HepG2 (cell line): ENCODE measurements at regions not wholly inside any gene's neighbourhood (a gene's known extent, or its start where the extent isn't known, plus 50 kb on each side); places are given as distances from the start of the nearest gene placed in this dataset.

Source experiments
- ADNP ChIP-seq: sonication (generic); formaldehyde crosslinking; IDR thresholded peaks from 2 replicates; pipeline ENCODE4 v1.4.0; 2020; ENCODE audit warnings: missing genetic modification reagents
- FOXJ3 ChIP-seq: sonication (generic); formaldehyde crosslinking; IDR thresholded peaks from 2 replicates; pipeline ENCODE4 v1.4.0; 2020; ENCODE audit warnings: missing genetic modification reagents, mild to moderate bottlenecking, borderline replicate concordance
- HHEX ChIP-seq: IDR thresholded peaks from 2 replicates; pipeline ENCODE4 v1.6.1; 2016; ENCODE audit warnings: control low read depth
- KMT2A ChIP-seq: sonication (generic); formaldehyde crosslinking; IDR thresholded peaks from 2 replicates; pipeline ENCODE4 v1.4.0; 2020; ENCODE audit warnings: missing genetic modification reagents
- MYPOP ChIP-seq: sonication (generic); formaldehyde crosslinking; IDR thresholded peaks from 2 replicates; pipeline ENCODE4 v1.8.1; 2023; ENCODE audit warnings: mild to moderate bottlenecking, moderate library complexity, missing genetic modification reagents
- MZF1 ChIP-seq: sonication (generic); formaldehyde crosslinking; IDR thresholded peaks from 2 replicates; pipeline ENCODE4 v1.8.1; 2023; ENCODE audit warnings: mild to moderate bottlenecking, missing genetic modification reagents, borderline replicate concordance
- NFATC3 ChIP-seq: sonication (generic); formaldehyde crosslinking; IDR thresholded peaks from 2 replicates; pipeline ENCODE4 v1.5.1; 2020; ENCODE audit warnings: mild to moderate bottlenecking, missing genetic modification reagents
- PAWR ChIP-seq: sonication (generic); formaldehyde crosslinking; IDR thresholded peaks from 2 replicates; pipeline ENCODE4 v1.4.0; 2020; ENCODE audit warnings: missing genetic modification reagents, mild to moderate bottlenecking, borderline replicate concordance
- RXRB ChIP-seq: IDR thresholded peaks from 2 replicates; pipeline ENCODE4 v1.6.1; 2016; ENCODE audit warnings: borderline replicate concordance, missing genetic modification reagents, missing compliant biosample characterization
- SKIL ChIP-seq: sonication (generic); formaldehyde crosslinking; IDR thresholded peaks from 2 replicates; pipeline ENCODE4 v1.8.0; 2022; ENCODE audit warnings: missing genetic modification reagents, mild to moderate bottlenecking, moderate library complexity, borderline replicate concordance
- WIZ ChIP-seq: sonication (generic); formaldehyde crosslinking; IDR thresholded peaks from 2 replicates; pipeline ENCODE4 v1.5.1; 2020; ENCODE audit warnings: mild to moderate bottlenecking, missing genetic modification reagents
- ZBTB4 ChIP-seq: sonication (generic); formaldehyde crosslinking; IDR thresholded peaks from 2 replicates; pipeline ENCODE4 v1.4.0; 2020; ENCODE audit warnings: missing genetic modification reagents, mild to moderate bottlenecking, borderline replicate concordance
- ZGPAT ChIP-seq: IDR thresholded peaks from 2 replicates; pipeline ENCODE4 v1.6.1; 2016; ENCODE audit warnings: mild to moderate bottlenecking
- ZNF234 ChIP-seq: sonication (generic); formaldehyde crosslinking; conservative IDR thresholded peaks from 2 replicates; pipeline ENCODE4 v1.5.1; 2020; ENCODE audit warnings: mild to moderate bottlenecking, missing genetic modification reagents
- ZNF441 ChIP-seq: sonication (generic); formaldehyde crosslinking; IDR thresholded peaks from 2 replicates; pipeline ENCODE4 v1.7.0; 2021; ENCODE audit warnings: missing genetic modification reagents, borderline replicate concordance
- ZNF562 ChIP-seq: sonication (generic); formaldehyde crosslinking; IDR thresholded peaks from 2 replicates; pipeline ENCODE4 v1.8.0; 2022; ENCODE audit warnings: missing genetic modification reagents, borderline replicate concordance
- ZNF770 ChIP-seq: sonication (generic); formaldehyde crosslinking; IDR thresholded peaks from 2 replicates; pipeline ENCODE4 v1.5.0; 2020; ENCODE audit warnings: mild to moderate bottlenecking, missing genetic modification reagents
- ZNF782 ChIP-seq: sonication (generic); formaldehyde crosslinking; IDR thresholded peaks from 2 replicates; pipeline ENCODE4 v1.4.0; 2020; ENCODE audit warnings: missing genetic modification reagents, mild to moderate bottlenecking, borderline replicate concordance
- ZNF790 ChIP-seq: sonication (generic); formaldehyde crosslinking; IDR thresholded peaks from 2 replicates; pipeline ENCODE4 v1.8.0; 2022; ENCODE audit warnings: missing genetic modification reagents, mild to moderate bottlenecking, borderline replicate concordance
- ZSCAN29 ChIP-seq: sonication (generic); formaldehyde crosslinking; conservative IDR thresholded peaks from 2 replicates; pipeline ENCODE4 v1.4.0; 2020; ENCODE audit warnings: mild to moderate bottlenecking, missing genetic modification reagents

- TF ChIP-seq ZBTB4, result no peak
- TF ChIP-seq ZNF234, result no peak
- TF ChIP-seq MZF1 (CRISPR knock-in tag), result no peak
- no peak for TF ChIP-seq ZNF782 (CRISPR knock-in tag)
- TF ChIP-seq ZSCAN29, result no peak
- no peak for TF ChIP-seq ZNF790 (CRISPR knock-in tag)
- TF ChIP-seq PAWR (CRISPR knock-in tag), result no peak
- TF ChIP-seq ZGPAT (CRISPR knock-in tag), result peak; percentile 70
- no peak for TF ChIP-seq ADNP (CRISPR knock-in tag)
- TF ChIP-seq RXRB (CRISPR knock-in tag), result peak; percentile 92
- TF ChIP-seq NFATC3 (CRISPR knock-in tag), result no peak
- no peak for TF ChIP-seq WIZ (CRISPR knock-in tag)
- TF ChIP-seq MYPOP (CRISPR knock-in tag), result no peak
- no peak for TF ChIP-seq ZNF441 (CRISPR knock-in tag)
- TF ChIP-seq ZNF562 (CRISPR knock-in tag), result no peak
- TF ChIP-seq KMT2A (CRISPR knock-in tag), result no peak
- peak; percentile 64; the same call in 1 of the 2 replicates for TF ChIP-seq FOXJ3
- TF ChIP-seq SKIL, result peak; percentile 63; the same call in 1 of the 2 replicates
- TF ChIP-seq ZNF770 (CRISPR knock-in tag), result no peak
- TF ChIP-seq HHEX (CRISPR knock-in tag), result peak; percentile 70
These were observed 129.5 kb downstream of the FAM124B start (continued) for GRCh38 chr2:224272237-224272910.
